Ishikawa (cell line): ENCODE measurements at regions not wholly inside any gene's neighbourhood (a gene's known extent, or its start where the extent isn't known, plus 50 kb on each side); places are given as distances from the start of the nearest gene placed in this dataset.

Source experiments
- CEBPB ChIP-seq: IDR thresholded peaks from 2 replicates; pipeline ENCODE4 v1.6.1; 2012
- CREB1 ChIP-seq: IDR thresholded peaks from 2 replicates; pipeline ENCODE4 v1.6.1; 2012; ENCODE audit warnings: low read depth
- EGR1 ChIP-seq: IDR thresholded peaks from 2 replicates; pipeline ENCODE4 v1.6.1; 2012
- EP300 ChIP-seq: IDR thresholded peaks from 2 replicates; pipeline ENCODE4 v1.6.1; 2012; ENCODE audit warnings: borderline replicate concordance
- FOXM1 ChIP-seq: IDR thresholded peaks from 2 replicates; pipeline ENCODE4 v1.6.1; 2012; ENCODE audit warnings: low read depth, borderline replicate concordance
- MAX ChIP-seq: IDR thresholded peaks from 2 replicates; pipeline ENCODE4 v1.6.1; 2012
- NFIC ChIP-seq: IDR thresholded peaks from 2 replicates; pipeline ENCODE4 v1.6.1; 2012
- RAD21 ChIP-seq: IDR thresholded peaks from 2 replicates; pipeline ENCODE4 v1.6.1; 2012; ENCODE audit warnings: low read depth
- TAF1 ChIP-seq: IDR thresholded peaks from 2 replicates; pipeline ENCODE4 v1.6.1; 2012; ENCODE audit warnings: low read depth, mild to moderate bottlenecking
- TCF12 ChIP-seq: IDR thresholded peaks from 2 replicates; pipeline ENCODE4 v1.6.1; 2012; ENCODE audit warnings: low read depth
- TEAD4 ChIP-seq: IDR thresholded peaks from 2 replicates; pipeline ENCODE4 v1.6.1; 2012
- USF1 ChIP-seq: IDR thresholded peaks from 2 replicates; pipeline ENCODE4 v1.6.1; 2012
- YY1 ChIP-seq: IDR thresholded peaks from 2 replicates; pipeline ENCODE4 v1.6.1; 2012; ENCODE audit warnings: low read depth
- ZBTB7A ChIP-seq: IDR thresholded peaks from 2 replicates; pipeline ENCODE4 v1.6.1; 2012; ENCODE audit warnings: low read depth
- TF ChIP-seq, protein P1 (sequence below): IDR thresholded peaks from 2 replicates; pipeline ENCODE4 v1.6.1; 2012; ENCODE audit warnings: low read depth, mild to moderate bottlenecking

DNA sequence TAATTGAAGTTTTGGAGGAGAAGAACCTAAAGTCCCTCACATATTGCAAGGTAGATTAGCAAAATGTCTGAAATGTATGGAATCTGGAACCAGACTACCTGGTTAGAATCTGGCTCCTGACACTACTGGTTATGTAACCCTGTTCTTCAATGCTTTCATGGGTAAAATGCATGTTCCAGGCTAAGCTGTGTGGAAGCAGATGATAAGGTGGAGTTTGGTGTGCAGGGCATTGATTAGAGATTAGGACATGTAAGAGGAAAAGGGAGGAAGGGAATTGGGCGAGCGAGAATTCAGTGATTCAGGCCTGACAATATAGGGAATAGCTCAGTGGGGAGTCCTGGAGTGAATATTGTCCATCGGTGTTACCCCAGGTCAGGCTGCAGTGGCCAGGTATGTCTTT is 165.8 kb upstream of the SFRP2 start:
- TF ChIP-seq MAX (no peak), TCF12 (no peak)

- TF ChIP-seq TEAD4 (no peak), CEBPB (no peak), CREB1 (no peak), EGR1 (no peak), USF1 (no peak), YY1 (no peak), ZBTB7A (no peak)
These were observed 161.5 kb upstream of the SFRP2 start for GRCh38 chr4:153950100-153950979.

DNA sequence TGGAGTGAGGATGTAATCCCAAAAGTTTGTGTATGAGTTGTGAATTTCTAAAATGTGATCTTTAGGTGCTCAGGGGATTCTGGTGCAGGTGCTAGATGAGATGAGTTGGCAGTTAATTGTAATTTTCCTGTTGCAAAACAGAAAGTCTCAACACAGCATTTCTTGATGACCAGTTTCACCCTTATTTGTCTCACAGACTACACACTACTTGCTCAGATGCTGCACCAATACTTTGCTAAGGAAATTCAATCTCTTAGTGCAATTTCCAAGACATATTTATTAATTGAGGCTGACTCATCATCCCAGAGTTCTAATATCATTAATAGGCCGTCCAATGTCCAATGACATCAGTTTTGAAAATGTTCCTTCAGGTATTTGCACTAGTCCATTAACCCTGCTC is 159.2 kb upstream of the SFRP2 start:
- TF ChIP-seq, protein P1, sequence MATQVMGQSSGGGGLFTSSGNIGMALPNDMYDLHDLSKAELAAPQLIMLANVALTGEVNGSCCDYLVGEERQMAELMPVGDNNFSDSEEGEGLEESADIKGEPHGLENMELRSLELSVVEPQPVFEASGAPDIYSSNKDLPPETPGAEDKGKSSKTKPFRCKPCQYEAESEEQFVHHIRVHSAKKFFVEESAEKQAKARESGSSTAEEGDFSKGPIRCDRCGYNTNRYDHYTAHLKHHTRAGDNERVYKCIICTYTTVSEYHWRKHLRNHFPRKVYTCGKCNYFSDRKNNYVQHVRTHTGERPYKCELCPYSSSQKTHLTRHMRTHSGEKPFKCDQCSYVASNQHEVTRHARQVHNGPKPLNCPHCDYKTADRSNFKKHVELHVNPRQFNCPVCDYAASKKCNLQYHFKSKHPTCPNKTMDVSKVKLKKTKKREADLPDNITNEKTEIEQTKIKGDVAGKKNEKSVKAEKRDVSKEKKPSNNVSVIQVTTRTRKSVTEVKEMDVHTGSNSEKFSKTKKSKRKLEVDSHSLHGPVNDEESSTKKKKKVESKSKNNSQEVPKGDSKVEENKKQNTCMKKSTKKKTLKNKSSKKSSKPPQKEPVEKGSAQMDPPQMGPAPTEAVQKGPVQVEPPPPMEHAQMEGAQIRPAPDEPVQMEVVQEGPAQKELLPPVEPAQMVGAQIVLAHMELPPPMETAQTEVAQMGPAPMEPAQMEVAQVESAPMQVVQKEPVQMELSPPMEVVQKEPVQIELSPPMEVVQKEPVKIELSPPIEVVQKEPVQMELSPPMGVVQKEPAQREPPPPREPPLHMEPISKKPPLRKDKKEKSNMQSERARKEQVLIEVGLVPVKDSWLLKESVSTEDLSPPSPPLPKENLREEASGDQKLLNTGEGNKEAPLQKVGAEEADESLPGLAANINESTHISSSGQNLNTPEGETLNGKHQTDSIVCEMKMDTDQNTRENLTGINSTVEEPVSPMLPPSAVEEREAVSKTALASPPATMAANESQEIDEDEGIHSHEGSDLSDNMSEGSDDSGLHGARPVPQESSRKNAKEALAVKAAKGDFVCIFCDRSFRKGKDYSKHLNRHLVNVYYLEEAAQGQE, result no peak
- no peak for TF ChIP-seq ZBTB7A
- no peak for TF ChIP-seq FOXM1
- no peak for TF ChIP-seq TEAD4
- no peak for TF ChIP-seq NFIC

DNA sequence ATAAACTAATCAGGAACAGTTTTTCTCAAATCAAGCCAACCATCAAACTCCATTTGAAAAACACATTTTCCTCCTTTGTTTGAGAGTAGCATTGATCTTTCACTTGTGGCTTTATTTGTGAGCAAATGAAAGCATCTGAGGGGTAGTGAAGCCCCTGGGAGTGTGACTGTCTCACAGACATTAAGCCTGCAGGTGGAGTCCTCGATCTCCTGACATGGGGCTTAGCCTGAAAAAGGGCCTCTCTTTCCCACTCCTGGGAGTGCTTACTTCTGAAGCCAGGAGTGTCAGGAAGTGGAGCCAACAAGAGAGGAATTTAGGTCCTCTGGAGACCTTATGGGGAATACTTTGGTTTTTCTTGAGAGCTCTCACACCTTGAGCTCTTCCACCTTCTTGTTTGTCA is 158.2 kb upstream of the SFRP2 start:
- TF ChIP-seq ZBTB7A, result no peak
- TF ChIP-seq NFIC, result no peak
- no peak for TF ChIP-seq RAD21
- no peak for TF ChIP-seq EP300
- no peak for TF ChIP-seq TAF1
- no peak for TF ChIP-seq CEBPB
- TF ChIP-seq USF1, result no peak
- no peak for TF ChIP-seq TCF12
- TF ChIP-seq MAX, result no peak
- no peak for TF ChIP-seq FOXM1
- TF ChIP-seq TEAD4, result no peak
- TF ChIP-seq CREB1, result no peak
- TF ChIP-seq YY1, result no peak
- TF ChIP-seq, protein P1, result no peak
- TF ChIP-seq EGR1, result no peak

DNA sequence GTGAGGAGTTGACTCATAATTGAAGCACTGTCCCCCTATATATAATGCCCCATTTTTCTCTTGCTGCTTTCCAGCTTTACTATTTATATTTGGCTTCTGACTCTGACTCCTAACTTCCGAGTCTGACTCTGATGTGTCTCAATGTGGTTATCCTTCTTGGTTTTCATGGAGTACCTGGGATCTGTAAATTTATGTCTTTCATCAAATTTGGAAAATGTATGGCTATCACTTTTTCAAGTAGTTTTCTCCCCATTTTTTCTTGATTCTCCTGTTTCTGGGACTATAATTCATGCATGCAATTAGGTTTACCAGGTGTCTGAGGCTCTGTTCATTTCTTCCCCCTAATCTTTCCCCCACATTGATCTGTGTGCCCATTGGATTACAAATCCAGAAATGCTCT is 156.8 kb upstream of the SFRP2 start:
- TF ChIP-seq YY1 (no peak), CEBPB (no peak), USF1 (no peak), MAX (no peak), EGR1 (no peak), RAD21 (no peak), TEAD4 (no peak), ZBTB7A (no peak), NFIC (no peak), CREB1 (no peak), FOXM1 (no peak), EP300 (no peak), TAF1 (no peak), TCF12 (no peak)
- TF ChIP-seq, protein P1, result no peak
